ENCODE measurements at regions not wholly inside any gene's neighbourhood (a gene's known extent, or its start where the extent isn't known, plus 50 kb on each side); places are given as distances from the start of the nearest gene placed in this dataset.
"Not testable (repeated sequence)": the region's sequence is repeated elsewhere in the genome, so short reads cannot be mapped to it uniquely, and the experiment has no call there.

- Histone ChIP-seq H3K36me3 (no peaks in the 10 kb centered on the region), H3K9me3 (peaks cover 0 to 9% (median 0%) of the 10 kb centered on the region in 3 donors), H3K4me3 (no peak overlapping the region), H3K27ac (no peak overlapping the region), H3K4me1 (no peaks in the 10 kb centered on the region), H3K27me3 (no peaks in the 10 kb centered on the region)
- 50 to 87% methylated on average over 2 of the region's 2 CpGs for WGBS, 2 donors (ENCODE audit: low coverage in 1 of 2)
- ATAC-seq = no peak
- TF ChIP-seq POLR2AphosphoS5 (IDR thresholded peaks at IDR 0.05) (no peak), CTCF (IDR thresholded peaks at IDR 0.05) (no peak), EP300 (IDR thresholded peaks at IDR 0.05) (no peak), POLR2A (IDR thresholded peaks at IDR 0.05) (no peak)
These were observed 110.7 kb upstream of the ZEB2 start for GRCh38 chr2:144630459-144631215.

- TF ChIP-seq POLR2AphosphoS5 (IDR thresholded peaks at IDR 0.05) (no peak), POLR2A (IDR thresholded peaks at IDR 0.05) (no peak), CTCF (IDR thresholded peaks at IDR 0.05) (no peak), EP300 (IDR thresholded peaks at IDR 0.05) (no peak)
- ATAC-seq = no peak
- H3K4me1 ChIP-seq = no peaks in the 10 kb centered on the region
- H3K27me3 ChIP-seq = no peaks in the 10 kb centered on the region
- H3K36me3 ChIP-seq = no peaks in the 10 kb centered on the region
- no peak overlapping the region for H3K27ac ChIP-seq
- no peak overlapping the region for H3K4me3 ChIP-seq
- H3K9me3 ChIP-seq = peaks cover 0 to 6% (median 0%) of the 10 kb centered on the region in 3 donors
These were observed 110.0 kb upstream of the ZEB2 start for GRCh38 chr2:144629935-144630334.

- TF ChIP-seq POLR2A (IDR thresholded peaks at IDR 0.05) (no peak), POLR2AphosphoS5 (IDR thresholded peaks at IDR 0.05) (no peak)
- ATAC-seq = no peak
- peaks cover 0 to 5% (median 0%) of the 10 kb centered on the region in 3 donors for H3K9me3 ChIP-seq
- H3K4me3 ChIP-seq = no peak overlapping the region
- no peaks in the 10 kb centered on the region for H3K27me3 ChIP-seq
- H3K36me3 ChIP-seq = no peaks in the 10 kb centered on the region
- no peaks in the 10 kb centered on the region for H3K4me1 ChIP-seq
- no peak overlapping the region for H3K27ac ChIP-seq
These were observed 108.6 kb upstream of the ZEB2 start for GRCh38 chr2:144628566-144628965.

- no peak overlapping the region for H3K4me3 ChIP-seq
- 75 to 87% methylated on average over 5 of the region's 5 CpGs for WGBS, 2 donors (ENCODE audit: low coverage in 1 of 2)
- TF ChIP-seq POLR2A (IDR thresholded peaks at IDR 0.05) (no peak), POLR2AphosphoS5 (IDR thresholded peaks at IDR 0.05) (no peak), CTCF (IDR thresholded peaks at IDR 0.05) (no peak), EP300 (IDR thresholded peaks at IDR 0.05) (no peak)
These were observed 105.7 kb upstream of the ZEB2 start for GRCh38 chr2:144625626-144626025.

GRCh38 chr2:144625226-144625625, 105.3 kb upstream of the ZEB2 start:
- WGBS, 2 donors (ENCODE audit: low coverage in 1 of 2) = 87 to 96% methylated on average over 3 of the region's 3 CpGs
- no peak overlapping the region for H3K4me3 ChIP-seq
- TF ChIP-seq POLR2AphosphoS5 (IDR thresholded peaks at IDR 0.05) = no peak
- no peaks in the 10 kb centered on the region for H3K27me3 ChIP-seq
- peaks cover 0 to 13% (median 0%) of the 10 kb centered on the region in 3 donors for H3K9me3 ChIP-seq
- H3K4me1 ChIP-seq = no peaks in the 10 kb centered on the region
- ATAC-seq = no peak
- no peak overlapping the region for H3K27ac ChIP-seq
- H3K36me3 ChIP-seq = no peaks in the 10 kb centered on the region

More at GRCh38 chr2:144625626-144626025, 105.7 kb upstream of the ZEB2 start:
- no peak for ATAC-seq
- Histone ChIP-seq H3K4me1 (no peaks in the 10 kb centered on the region), H3K9me3 (peaks cover 0 to 13% (median 0%) of the 10 kb centered on the region in 3 donors), H3K27ac (no peak overlapping the region), H3K27me3 (no peaks in the 10 kb centered on the region), H3K36me3 (no peaks in the 10 kb centered on the region)

GRCh38 chr2:144624451-144624850, 104.5 kb upstream of the ZEB2 start:
- ATAC-seq = no peak

GRCh38 chr2:144622373-144622772, 102.5 kb upstream of the ZEB2 start:
- ATAC-seq = not testable (repeated sequence)
- WGBS, 2 donors (ENCODE audit: low coverage in 1 of 2) = 82 to 88% methylated on average over 1 of the region's 1 CpG

More at GRCh38 chr2:144624451-144624850, 104.5 kb upstream of the ZEB2 start:
- Histone ChIP-seq H3K27ac (no peak overlapping the region), H3K4me1 (no peaks in the 10 kb centered on the region), H3K4me3 (no peak overlapping the region), H3K9me3 (peaks cover 0 to 13% (median 0%) of the 10 kb centered on the region in 3 donors), H3K27me3 (no peaks in the 10 kb centered on the region), H3K36me3 (no peaks in the 10 kb centered on the region)
- TF ChIP-seq POLR2AphosphoS5 (IDR thresholded peaks at IDR 0.05) = no peak
- no peak for TF ChIP-seq CTCF (IDR thresholded peaks at IDR 0.05)
- no peak for TF ChIP-seq EP300 (IDR thresholded peaks at IDR 0.05)
- TF ChIP-seq POLR2A (IDR thresholded peaks at IDR 0.05) = no peak
- WGBS, 2 donors (ENCODE audit: low coverage in 1 of 2) = 87 to 100% methylated on average over 4 of the region's 4 CpGs

More at GRCh38 chr2:144622373-144622772, 102.5 kb upstream of the ZEB2 start:
- not testable (repeated sequence) for H3K36me3 ChIP-seq, H3K27ac ChIP-seq, H3K27me3 ChIP-seq, H3K4me3 ChIP-seq, H3K4me1 ChIP-seq
- peaks cover 0 to 13% (median 0%) of the 10 kb centered on the region in 3 donors for H3K9me3 ChIP-seq
